GM12878 (cell line): ENCODE measurements at regions not wholly inside any gene's neighbourhood (a gene's known extent, or its start where the extent isn't known, plus 50 kb on each side); places are given as distances from the start of the nearest gene placed in this dataset.

Experiments
- ATAC-seq: fragments of 200-7000 bp; cut with Tn5 transposase; 3 replicates; pipeline ENCODE4 v1.9.1; 2020; ENCODE audit warnings: mild to moderate bottlenecking, moderate library complexity
- BruUV-seq: library from RNA; stranded (reverse); fragments of 400-500 nt; replicated peaks from 2 replicates; lab custom pipeline; 2021; lab: Mats Ljungman, UMichigan
- CTCF ChIA-PET: fragments of 300-600 bp; sonication (Branson Sonifier 250); formaldehyde crosslinking; extraction: SDS; loops from one replicate; lab custom pipeline; 2021; ENCODE audit warnings: inconsistent platforms; lab: Yijun Ruan, JAX
- POLR2A ChIA-PET: fragments of 350-600 bp; formaldehyde crosslinking; extraction: SDS; loops from one replicate; lab custom pipeline; 2021; ENCODE audit warnings: inconsistent platforms; lab: Charles Lee
- RAD21 ChIA-PET: fragments of 300-600 bp; sonication (Branson Sonifier 250); formaldehyde crosslinking; loops from one replicate; lab custom pipeline; 2023; ENCODE audit warnings: antibody characterized with exemption; ENCODE audit not compliant: unreplicated experiment; lab: Charles Lee
- SMC1A ChIA-PET: fragments of 300-600 bp; sonication (Branson Sonifier 250); formaldehyde crosslinking; loops from one replicate; lab custom pipeline; 2023; ENCODE audit not compliant: unreplicated experiment, uncharacterized antibody; lab: Charles Lee
- DNase-seq: peaks from one replicate; pipeline ENCODE4 v3.0.0-alpha.2; 2011; ENCODE audit warnings: low read depth, low spot score
- FAIRE-seq: peaks from 3 replicates; lab custom pipeline; 2011; peaks lifted over from hg19 to GRCh38; lab: Jason Lieb, UNC
- H2AFZ ChIP-seq: 2 replicates; pipeline ENCODE4 v1.6.0; 2011; ENCODE audit warnings: low read depth, low read length, control low read depth; ENCODE audit not compliant: control insufficient read depth
- H3K27ac ChIP-seq: 2 replicates; pipeline ENCODE4 v1.5.1; 2011; ENCODE audit warnings: control low read depth; ENCODE audit not compliant: control insufficient read depth, insufficient read depth
- H3K27me3 ChIP-seq, 2 experiments: replicated peaks in 1 of 2; 2 replicates each; pipeline versions ENCODE4 v1.6.0 to v1.6.1; 2011; ENCODE audit warnings: low read length in 1 of 2; ENCODE audit not compliant: control insufficient read depth in 2 of 2, insufficient read depth in 2 of 2
- H3K36me3 ChIP-seq, 2 experiments: 2 replicates each; pipeline ENCODE4 v1.5.1; 2011; ENCODE audit warnings: low read length in 1 of 2; ENCODE audit not compliant: control insufficient read depth in 2 of 2, insufficient read depth in 2 of 2
- H3K4me1 ChIP-seq: 2 replicates; pipeline ENCODE4 v1.6.1; 2011; ENCODE audit warnings: mild to moderate bottlenecking, low read length, moderate library complexity, mixed read lengths; ENCODE audit not compliant: control insufficient read depth, insufficient read depth
- H3K4me2 ChIP-seq: 2 replicates; pipeline ENCODE4 v1.6.0; 2011; ENCODE audit warnings: control low read depth; ENCODE audit not compliant: control insufficient read depth, insufficient read depth
- H3K4me3 ChIP-seq: fragments of 200-600 bp; sonication (generic); 2 replicates; pipeline ENCODE4 v1.5.1; 2016
- H3K79me2 ChIP-seq: 2 replicates; pipeline ENCODE4 v1.6.0; 2011; ENCODE audit warnings: low read length; ENCODE audit not compliant: control insufficient read depth, insufficient read depth
- H3K9ac ChIP-seq: 2 replicates; pipeline ENCODE4 v1.8.0; 2011; ENCODE audit warnings: low read length, control low read depth, mixed read lengths; ENCODE audit not compliant: control insufficient read depth, insufficient read depth
- H3K9me3 ChIP-seq: replicated peaks from 3 replicates; pipeline ENCODE4 v1.5.1; 2011; ENCODE audit warnings: mild to moderate bottlenecking, low read length; ENCODE audit not compliant: control insufficient read depth, insufficient read depth
- H4K20me1 ChIP-seq: 2 replicates; pipeline ENCODE4 v1.6.0; 2011; ENCODE audit not compliant: control insufficient read depth, insufficient read depth
- CBX5 ChIP-seq: sonication (generic); IDR thresholded peaks from 2 replicates; pipeline ENCODE4 v1.6.1; 2016; ENCODE audit warnings: low read depth, moderate library complexity, mild to moderate bottlenecking, inconsistent platforms
- CEBPB ChIP-seq, 2 experiments: fragments of 150-350 bp in 1 of 2; IDR thresholded peaks; 2 replicates each; pipeline ENCODE4 v1.6.1; 2012 to 2014; ENCODE audit warnings: low read depth in 2 of 2, low read length in 2 of 2, borderline replicate concordance in 1 of 2, inconsistent platforms in 1 of 2
- CHD2 ChIP-seq: IDR thresholded peaks from 2 replicates; pipeline ENCODE4 v1.6.1; 2011; ENCODE audit warnings: low read depth, low read length, improper control_type of control experiment, borderline replicate concordance
- E2F8 ChIP-seq: fragments of 450-650 bp; IDR thresholded peaks from 2 replicates; pipeline ENCODE4 v1.6.1; 2018; ENCODE audit warnings: mild to moderate bottlenecking, low read depth, moderate library complexity; ENCODE audit not compliant: partially characterized antibody
- ETV6 ChIP-seq, 2 experiments: fragments of 450-650 bp in 1 of 2; IDR thresholded peaks in 1 of 2; conservative IDR thresholded peaks in 1 of 2; 2 replicates each; pipeline ENCODE4 v1.6.1; 2014; ENCODE audit warnings: antibody characterized with exemption in 1 of 2, borderline replicate concordance in 1 of 2, low read depth in 1 of 2, mild to moderate bottlenecking in 1 of 2, moderate library complexity in 1 of 2
- HSF1 ChIP-seq: fragments of 150-350 bp; IDR thresholded peaks from 2 replicates; pipeline ENCODE4 v1.6.1; 2014; ENCODE audit warnings: mild to moderate bottlenecking, low read depth, low read length
- IKZF1 ChIP-seq: fragments of 450-650 bp; conservative IDR thresholded peaks from 2 replicates; pipeline ENCODE4 v1.6.1; 2017; ENCODE audit warnings: antibody characterized with exemption, mild to moderate bottlenecking
- KLF5 ChIP-seq: fragments of 450-650 bp; IDR thresholded peaks from 2 replicates; pipeline ENCODE4 v1.6.1; 2014; ENCODE audit warnings: mild to moderate bottlenecking; ENCODE audit not compliant: partially characterized antibody
- MTA2 ChIP-seq: fragments of 450-650 bp; IDR thresholded peaks from 2 replicates; pipeline ENCODE4 v1.6.1; 2016; ENCODE audit warnings: low read depth, mild to moderate bottlenecking, moderate library complexity
- NFYA ChIP-seq: IDR thresholded peaks from 2 replicates; pipeline ENCODE4 v1.6.1; 2011; ENCODE audit warnings: low read depth, mild to moderate bottlenecking, low read length, improper control_type of control experiment, borderline replicate concordance
- NFYB ChIP-seq: IDR thresholded peaks from 2 replicates; pipeline ENCODE4 v1.6.1; 2011; ENCODE audit warnings: low read depth, mild to moderate bottlenecking, low read length, improper control_type of control experiment, moderate library complexity; ENCODE audit not compliant: insufficient read depth
- POU2F2 ChIP-seq: IDR thresholded peaks from 3 replicates; pipeline ENCODE4 v1.6.1; 2011; ENCODE audit warnings: low read depth, mild to moderate bottlenecking, low read length, borderline replicate concordance
- SRF ChIP-seq, 2 experiments: IDR thresholded peaks; 2 replicates each; pipeline ENCODE4 v1.6.1; 2011; ENCODE audit warnings: low read depth in 2 of 2, low read length in 2 of 2, mild to moderate bottlenecking in 1 of 2, moderate library complexity in 1 of 2
- ZBED1 ChIP-seq: IDR thresholded peaks from 2 replicates; pipeline ENCODE4 v1.6.1; 2016; ENCODE audit warnings: borderline replicate concordance
- ZBTB4 ChIP-seq: fragments of 450-650 bp; formaldehyde crosslinking; IDR thresholded peaks from 2 replicates; pipeline ENCODE4 v1.4.0; 2022; ENCODE audit warnings: mild to moderate bottlenecking, moderate library complexity
- ZSCAN29 ChIP-seq: fragments of 450-650 bp; IDR thresholded peaks from 2 replicates; pipeline ENCODE4 v1.6.1; 2017; ENCODE audit warnings: mild to moderate bottlenecking, moderate library complexity
- WGBS: methylation state at CpG from one replicate; pipeline ENCODE4 v1.1.6; 2016; ENCODE audit warnings: low lambda C conversion rate; ENCODE audit not compliant: insufficient replicate concordance, insufficient coverage; ENCODE audit errors: missing lambda C conversion rate; 5-methylcytosine and 5-hydroxymethylcytosine counted together
- in situ Hi-C: fragments of 300-500 bp; cut with MboI; formaldehyde crosslinking; loops from 9 replicates; pipeline ENCODE4 v1.14.3; 2018; ENCODE audit warnings: mixed read lengths
- intact Hi-C: fragments of 100-400 bp; cut with micrococcal nuclease; formaldehyde crosslinking; loops from one replicate; pipeline ENCODE4 v1.14.2; 2022; ENCODE audit not compliant: unreplicated experiment

- no TSS peak for BruUV-seq
- CTCF ChIA-PET: interaction anchor here (1.9 kb wide), 1 partner anchor 11 kb away, joined by 4 read pairs; no protein-coding TSS in a partner anchor
- no peak overlapping the region for H2AFZ ChIP-seq
- TF ChIP-seq CBX5 (no peak), KLF5 (no peak), E2F8 (no peak), MTA2 (no peak), CHD2 (no peak), NFYB (no peak), ZBED1 (no peak), HSF1 (no peak), ZSCAN29 (no peak), CEBPB (IDR thresholded peaks at IDR 0.05; ENCODE audit: borderline replicate concordance in 1 of 2, low read depth in 2 of 2, low read length in 2 of 2) (no peak), ZBTB4 (CRISPR knock-in tag) (no peak), NFYA (no peak), IKZF1 (no peak), POU2F2 (no peak), SRF (IDR thresholded peaks at IDR 0.05; ENCODE audit: low read depth in 2 of 2, low read length in 2 of 2) (no peak), ETV6 (conservative IDR thresholded peaks at IDR 0.05 in 1 of 2, IDR thresholded peaks at IDR 0.05 in 1 of 2; ENCODE audit: borderline replicate concordance in 1 of 2, low read depth in 1 of 2) (no peak)
- TF ChIP-seq, all 136 proteins: peak for 0
- ATAC-seq (no peak), FAIRE-seq (no peak), DNase-seq (no peak)
- Histone ChIP-seq H3K9me3 (no peaks in the 10 kb centered on the region), H3K4me3 (no peak overlapping the region), H3K4me1 (no peaks in the 10 kb centered on the region), H3K27me3 (no peaks in the 10 kb centered on the region), H3K27ac (no peak overlapping the region), H3K79me2 (no peaks in the 10 kb centered on the region), H3K4me2 (no peak overlapping the region), H4K20me1 (no peaks in the 10 kb centered on the region), H3K36me3 (no peaks in the 10 kb centered on the region), H3K9ac (no peak overlapping the region)
- intact Hi-C loops (no loop called here), in situ Hi-C loops (no loop called here)
- POLR2A ChIA-PET: no interaction called here
- RAD21 ChIA-PET: no interaction called here
- SMC1A ChIA-PET: no interaction called here
- WGBS: 56% methylated on average over 3 of the region's 3 CpGs
Observed at GRCh38 chr4:38611676-38612075, 52.3 kb upstream of the KLF3 start.
